GM19043 (cell line): ENCODE measurements at regions not wholly inside any gene's neighbourhood (a gene's known extent, or its start where the extent isn't known, plus 50 kb on each side); places are given as distances from the start of the nearest gene placed in this dataset.

ENCODE experiments used
- ATAC-seq: cut with Tn5 transposase; IDR thresholded peaks from one replicate; pipeline ENCODE4 v1.9.1; 2021; ENCODE audit warnings: low read depth; ENCODE audit not compliant: unreplicated experiment

DNA sequence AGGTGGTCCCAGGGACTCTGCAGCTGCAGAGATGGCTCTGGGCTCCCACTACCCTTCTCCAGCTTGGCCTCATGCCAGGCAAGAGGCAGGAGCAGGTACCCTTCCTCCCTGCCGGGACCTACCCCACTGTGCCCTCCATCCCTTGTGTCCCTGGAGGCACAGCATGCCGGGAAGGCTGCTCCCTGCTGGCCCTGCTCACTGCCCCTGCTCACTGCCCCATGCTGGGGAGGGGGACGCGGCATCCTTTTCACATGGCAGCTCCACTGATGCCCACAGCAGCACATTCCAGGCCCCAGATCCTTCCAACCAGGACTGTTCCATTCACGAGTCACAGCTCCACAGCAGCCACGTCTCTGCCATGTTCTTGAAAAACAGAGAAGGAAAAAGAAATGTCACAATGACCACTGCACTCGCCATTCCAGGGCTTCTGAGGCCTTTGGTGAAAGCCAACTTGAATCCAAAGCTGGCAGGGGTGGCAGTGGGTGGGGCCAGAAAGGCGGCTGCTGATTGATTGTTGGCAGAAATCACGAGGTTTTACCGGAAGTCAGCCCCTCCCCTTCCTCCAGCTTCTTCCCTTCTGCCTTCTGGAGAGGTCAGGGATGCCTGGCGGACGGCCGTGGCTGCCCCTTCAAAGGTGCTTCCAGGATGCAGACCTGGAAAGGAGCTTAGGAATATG lies 268.0 kb downstream of the CYP26B1 start:
- no peak for ATAC-seq

DNA sequence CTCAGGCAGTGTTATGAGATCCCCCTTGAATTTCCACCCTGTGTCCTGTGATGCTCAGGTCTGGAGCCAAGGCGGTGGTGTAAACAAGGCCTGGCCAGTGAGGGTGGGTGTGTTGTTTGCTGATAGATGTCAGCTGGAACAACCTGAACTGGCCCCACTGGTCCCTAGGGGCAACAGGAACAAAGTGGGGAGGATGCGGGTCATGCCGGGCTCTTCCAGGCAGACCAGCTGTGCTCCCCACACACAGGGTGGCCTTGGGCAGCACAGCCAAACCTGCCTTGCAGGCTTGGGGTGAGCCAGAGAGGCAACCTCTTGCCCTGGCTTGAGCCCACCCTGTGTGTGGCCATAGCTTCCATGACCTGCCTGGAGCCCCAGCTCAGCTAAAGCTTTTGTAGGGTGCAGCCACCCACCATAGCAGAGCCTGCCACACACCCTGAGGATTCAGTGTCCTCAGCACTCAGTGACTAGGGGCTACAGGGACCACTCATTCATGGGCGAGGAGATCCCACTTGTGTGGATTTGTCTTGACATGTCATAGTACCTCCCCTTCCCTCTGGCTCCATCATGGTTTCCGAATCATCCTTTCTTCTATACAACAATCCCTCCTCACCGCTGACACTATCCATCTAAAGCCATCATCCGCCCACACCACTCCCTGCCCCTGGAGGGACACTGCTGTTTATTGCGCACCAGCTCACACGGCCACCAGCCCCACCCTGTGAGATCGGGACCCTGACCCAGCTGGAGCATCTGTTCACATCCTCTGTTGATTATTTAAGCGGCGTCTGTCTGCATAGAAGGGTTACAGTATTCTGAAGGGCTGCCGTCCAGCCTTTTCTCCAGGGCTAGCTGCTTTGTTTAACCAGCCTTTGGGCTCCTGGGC lies 268.8 kb downstream of the CYP26B1 start:
- ATAC-seq = no peak

DNA sequence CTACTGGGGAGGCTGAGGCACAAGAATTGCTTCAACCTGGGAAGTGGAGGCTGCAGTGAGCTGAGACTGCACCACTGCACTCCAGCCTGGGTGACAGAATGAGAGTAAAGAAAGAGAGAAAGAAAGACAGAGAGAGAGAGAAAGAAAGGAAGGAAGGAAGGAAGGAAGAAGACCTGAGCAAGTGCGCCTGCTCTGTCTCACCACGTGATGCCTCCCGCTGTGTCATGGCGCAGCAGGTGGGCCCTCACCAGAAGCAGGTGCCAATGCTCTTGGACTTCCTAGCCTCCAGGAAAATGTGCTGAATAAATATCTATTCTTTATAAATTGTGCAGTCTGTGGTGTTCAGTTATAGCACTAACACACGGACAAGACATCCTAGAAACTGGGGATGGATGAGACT lies 270.0 kb downstream of the CYP26B1 start:
- ATAC-seq = no peak

DNA sequence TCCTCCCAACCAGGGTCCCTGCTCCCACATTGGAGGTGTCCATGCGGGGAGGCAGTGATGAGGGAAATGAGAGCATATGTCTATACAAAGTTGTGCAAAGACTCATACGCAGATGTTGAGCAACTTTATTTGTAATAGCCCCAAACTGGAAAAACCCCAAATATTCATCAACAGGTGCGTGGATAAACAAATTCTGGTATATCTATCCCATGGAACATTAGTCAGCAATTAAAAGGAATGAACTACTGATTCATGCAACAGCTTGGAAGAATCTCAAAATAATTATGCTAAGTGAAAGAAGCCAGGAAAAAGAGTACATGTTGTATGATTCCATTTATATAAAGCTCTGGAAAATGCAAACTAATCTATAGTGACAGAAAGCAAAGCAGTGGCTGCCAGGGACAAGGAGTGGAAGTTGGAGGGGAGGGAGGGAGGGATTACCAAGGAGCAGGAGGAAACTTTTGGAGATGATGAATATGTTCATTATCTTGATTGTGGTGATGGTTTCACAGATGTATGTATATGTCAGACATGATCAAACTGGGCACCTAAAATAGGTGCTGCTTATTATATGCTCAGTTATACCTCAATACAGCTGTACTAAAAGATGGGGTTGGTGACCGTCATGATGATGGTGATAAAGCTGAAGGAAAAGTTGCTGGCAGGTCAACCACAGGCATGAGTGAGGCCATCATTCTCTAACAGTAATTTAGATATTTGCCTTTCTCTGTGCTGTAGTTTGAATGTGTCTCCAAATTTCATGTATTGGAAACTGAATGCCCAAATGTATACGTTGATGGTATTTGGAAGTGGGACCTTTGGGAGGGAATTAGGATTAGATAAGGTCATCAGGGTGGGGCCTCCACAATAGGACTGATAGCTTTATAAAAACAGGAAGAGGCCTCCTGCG lies 270.9 kb downstream of the CYP26B1 start:
- no peak for ATAC-seq

DNA sequence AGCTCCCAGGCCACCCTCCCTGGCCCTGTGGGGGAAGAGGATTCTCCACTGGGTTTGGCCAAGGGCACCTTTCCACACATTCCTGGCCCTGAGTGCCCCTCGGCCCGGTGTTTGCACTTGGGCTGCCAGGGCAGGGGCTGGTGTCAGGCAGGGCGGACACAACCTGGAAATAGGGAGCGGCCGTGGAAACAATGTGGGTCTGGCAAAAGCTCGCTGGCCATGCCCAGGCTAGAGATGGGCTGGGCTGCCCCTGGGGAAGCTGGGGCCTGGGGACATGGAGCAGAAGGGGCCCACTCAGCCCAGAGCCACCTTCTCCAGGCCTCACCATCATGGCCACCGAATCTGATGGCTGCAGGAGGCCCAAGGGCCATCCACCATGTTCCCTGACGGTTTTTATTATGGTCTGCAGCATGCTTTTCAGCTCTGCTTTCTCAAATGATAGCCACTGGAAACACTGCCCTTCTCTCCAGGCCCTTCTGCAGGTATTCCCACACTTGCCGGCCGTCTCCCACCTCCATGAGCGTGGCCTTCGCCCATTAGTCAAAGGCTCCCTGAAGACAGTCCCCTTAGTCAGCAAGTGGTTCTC lies 275.1 kb downstream of the CYP26B1 start:
- ATAC-seq = no peak

DNA sequence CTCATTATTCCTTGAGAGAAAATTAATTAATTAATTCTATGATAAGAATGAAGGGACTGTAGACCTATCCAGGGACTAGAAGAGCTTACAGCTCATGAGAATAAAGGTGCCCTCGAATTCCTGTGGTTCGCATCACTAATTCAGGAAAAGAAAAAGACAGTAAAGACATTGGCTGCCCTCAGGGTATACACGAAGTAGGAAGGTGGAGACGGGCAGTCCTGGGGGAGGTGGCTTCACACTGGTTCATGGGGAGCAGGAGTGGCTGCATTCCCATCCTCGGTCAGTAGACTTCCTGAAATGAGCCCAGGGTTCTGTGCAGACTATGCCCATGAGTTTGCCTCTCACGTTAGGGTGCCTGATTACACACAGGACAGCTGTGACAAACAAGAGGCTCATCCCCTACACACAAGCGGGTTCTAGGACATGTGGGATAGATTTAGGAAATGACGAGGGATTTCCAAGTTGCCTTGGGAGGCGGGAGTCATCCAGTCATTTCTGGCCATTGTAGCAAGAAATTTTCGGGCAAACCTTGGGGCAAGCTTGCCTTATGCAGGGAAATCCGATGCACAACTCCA lies 282.2 kb downstream of the CYP26B1 start:
- no peak for ATAC-seq

DNA sequence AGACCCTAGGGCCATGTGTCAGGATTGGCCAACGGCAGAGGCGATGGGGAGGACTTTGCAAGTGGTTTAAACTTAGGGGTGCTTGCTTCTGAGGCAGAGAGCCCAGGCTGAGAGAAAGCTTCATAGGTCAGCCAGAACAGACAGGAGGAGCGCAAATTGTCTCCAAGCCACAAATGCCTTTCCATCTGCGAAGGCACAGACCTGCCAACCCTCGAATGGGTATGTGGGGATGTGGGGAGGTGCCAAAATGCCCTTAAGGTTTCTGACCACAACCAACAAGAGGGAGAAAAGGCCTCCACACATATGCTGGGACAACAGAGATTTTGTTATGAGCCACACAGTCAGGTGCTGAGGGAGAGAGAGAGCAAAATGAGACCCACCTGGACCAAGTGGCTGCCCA lies 283.6 kb downstream of the CYP26B1 start:
- ATAC-seq = no peak

DNA sequence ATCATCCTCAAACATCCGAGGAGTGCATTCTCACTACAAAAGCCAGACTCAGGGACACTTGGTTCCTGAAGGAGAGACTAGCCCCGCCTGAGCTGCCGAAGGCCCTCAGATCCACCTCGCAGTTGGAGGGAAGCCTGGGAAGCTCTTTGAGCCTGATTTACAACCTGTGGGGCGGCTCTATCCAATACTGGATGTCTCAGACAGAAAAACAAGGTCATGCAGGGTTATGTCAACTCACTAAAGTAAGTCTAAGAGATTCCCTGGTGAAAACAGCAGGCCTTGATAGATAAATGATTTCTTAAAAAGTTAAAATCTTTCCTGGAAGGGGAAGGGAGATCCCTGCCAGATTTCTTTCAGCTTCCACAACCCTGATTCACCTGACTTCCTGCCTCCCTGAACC lies 284.3 kb downstream of the CYP26B1 start:
- ATAC-seq = no peak

DNA sequence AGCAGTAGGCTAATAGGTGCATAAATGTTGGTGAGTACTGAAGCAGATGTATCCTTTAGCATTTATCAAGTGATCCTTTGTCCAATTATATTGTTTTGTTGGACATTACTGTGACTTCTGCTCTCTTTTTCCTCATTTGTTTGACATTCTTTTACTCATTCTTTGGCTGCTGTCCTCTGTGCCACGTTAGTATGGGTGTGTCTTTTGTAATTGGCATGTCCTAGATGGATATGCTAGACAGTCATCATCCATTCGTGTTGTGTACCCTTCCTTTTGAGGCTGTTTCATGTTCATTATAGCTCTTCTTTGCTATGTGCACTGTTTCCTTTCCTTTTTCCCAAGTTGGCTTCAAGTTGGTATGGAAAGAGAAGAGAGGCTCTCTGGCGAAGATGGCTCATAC lies 284.7 kb downstream of the CYP26B1 start:
- ATAC-seq = no peak

DNA sequence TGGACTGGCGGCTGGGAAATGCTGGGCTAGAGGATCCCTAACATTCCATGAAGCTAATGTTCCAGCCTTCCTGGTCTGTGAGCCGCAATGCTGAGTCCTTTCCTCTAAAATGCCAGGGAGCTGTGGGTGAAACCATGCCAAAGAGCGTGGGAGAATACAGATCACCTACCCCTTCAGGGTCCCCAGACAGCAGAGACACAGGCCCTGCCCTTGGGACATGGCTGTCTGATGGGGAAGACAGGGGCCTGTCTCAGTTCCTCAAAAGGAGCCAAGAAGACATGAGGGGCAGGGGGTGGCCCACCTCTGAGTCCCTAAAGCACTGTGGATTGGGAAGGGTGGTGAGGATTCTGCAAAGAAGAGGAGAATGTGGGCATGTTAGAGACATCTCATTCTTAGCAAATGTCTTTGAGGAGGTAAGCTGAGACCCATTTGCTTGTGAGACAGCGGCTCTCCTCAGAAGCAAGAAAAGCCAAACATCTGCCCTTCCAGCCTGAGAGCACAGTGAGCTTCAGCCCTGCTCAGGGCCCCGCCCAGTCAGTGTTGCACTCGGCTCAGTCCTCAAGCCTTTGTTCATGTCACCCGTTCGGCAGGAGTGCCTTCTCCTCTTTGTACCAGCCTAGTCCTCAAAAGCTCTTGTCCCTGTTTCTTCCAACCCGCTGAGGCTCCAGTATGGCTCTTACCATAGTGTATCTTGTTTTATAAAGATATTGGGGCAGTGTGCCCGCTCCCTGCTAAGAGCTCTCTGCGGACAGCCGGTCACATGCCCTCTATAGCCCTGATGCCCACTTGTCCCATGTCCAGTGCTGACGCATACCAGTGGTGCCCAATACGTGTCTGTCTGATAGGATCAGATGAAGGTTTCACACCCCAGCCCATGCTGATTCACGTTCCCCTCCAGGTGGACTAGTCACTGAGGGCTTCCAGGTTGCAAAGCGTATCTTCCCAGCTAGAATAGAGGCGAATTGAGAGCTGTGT lies 286.2 kb downstream of the CYP26B1 start:
- no peak for ATAC-seq

DNA sequence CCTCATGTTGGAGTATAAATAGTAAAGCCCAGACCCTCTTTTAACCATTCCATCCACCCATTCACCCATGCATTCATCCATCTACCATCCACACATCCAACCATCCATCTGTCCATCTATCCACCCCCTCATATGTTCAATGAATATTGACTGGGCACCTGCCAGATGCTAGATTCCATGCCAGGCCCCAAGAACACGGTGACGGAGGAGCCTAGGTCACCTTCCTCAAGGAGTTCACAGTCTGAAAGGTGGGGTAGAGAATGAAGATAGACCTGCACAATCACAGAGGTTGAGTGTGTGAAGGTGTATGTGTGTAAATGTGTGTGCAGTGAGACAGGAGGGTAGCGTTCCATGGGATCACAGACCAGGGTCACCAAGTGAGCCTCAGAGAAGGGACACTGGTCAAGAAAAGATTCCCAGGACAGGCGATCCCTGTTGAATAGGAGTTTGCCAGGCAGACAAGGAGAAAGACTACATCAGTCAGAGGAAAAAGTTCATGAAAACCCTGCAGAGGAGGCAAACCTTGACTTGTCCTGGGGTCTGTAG lies 287.2 kb downstream of the CYP26B1 start:
- no peak for ATAC-seq

DNA sequence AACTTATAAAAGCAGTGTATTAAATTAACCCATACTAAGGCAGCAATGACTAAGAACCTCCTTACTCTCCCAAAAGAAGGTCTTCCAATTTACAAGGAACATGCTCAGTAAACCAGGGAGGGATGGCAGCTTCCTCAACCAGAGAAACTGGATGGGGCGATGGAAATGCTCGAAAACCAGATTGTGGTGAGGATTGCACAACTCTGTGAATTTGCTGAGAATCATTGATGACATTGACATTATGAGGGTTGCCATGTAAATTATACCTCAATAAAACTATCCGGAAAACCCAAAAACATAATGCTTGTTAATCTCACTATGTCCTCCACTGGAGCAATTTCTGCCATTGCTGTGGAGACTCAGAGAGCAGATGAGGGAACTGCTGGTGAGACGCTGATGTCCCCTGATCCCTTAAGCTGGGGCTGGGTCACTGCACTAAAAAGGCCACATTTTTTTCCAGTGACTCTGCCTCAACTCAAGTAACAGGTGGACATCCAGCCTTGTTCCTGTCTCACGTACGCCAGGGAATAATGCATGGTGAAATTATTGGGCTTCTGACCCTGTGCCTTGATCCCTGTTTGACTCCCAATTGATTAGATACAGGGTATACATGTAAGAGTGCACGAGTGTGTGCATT lies 288.3 kb downstream of the CYP26B1 start:
- ATAC-seq = no peak

DNA sequence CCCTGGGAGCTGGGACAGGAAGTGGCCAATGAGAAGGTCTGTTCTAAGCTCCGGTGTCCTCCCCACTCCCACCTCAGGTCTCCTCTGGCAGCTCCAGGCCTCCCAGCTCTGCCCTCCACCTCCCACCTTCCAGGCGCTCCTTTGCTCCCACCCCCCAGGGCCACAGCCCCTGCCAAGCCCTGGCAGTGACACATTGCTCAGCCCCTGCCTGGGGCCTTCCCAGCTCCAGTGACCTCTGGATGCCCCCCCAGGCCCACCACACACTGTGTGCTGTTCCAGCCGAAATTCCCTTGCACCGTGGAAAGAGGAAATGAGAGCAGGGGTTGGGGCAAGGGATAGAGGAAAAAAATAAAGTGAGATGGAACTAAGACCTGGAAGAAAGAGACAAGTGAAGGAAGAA lies 289.6 kb downstream of the CYP26B1 start:
- ATAC-seq = no peak

DNA sequence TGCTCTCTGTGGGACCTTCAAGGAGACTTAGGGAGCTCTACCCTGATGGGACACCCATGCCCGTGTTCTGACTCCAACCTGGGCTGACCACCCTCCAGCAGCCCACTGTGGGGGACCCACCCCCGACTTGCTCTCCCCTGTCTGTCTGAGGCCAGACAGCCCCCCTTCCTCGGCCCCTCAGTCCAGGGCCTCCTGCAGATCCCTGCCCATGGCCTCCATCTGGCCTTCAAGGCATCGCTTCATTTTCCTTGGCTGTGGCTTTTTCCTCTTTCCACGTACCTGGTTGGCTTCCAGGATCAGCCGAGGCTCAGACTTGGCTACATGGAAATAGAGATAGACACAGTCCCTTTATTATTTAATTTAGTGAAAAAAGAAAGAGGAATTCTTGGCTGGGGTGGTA lies 290.0 kb downstream of the CYP26B1 start:
- ATAC-seq = no peak

DNA sequence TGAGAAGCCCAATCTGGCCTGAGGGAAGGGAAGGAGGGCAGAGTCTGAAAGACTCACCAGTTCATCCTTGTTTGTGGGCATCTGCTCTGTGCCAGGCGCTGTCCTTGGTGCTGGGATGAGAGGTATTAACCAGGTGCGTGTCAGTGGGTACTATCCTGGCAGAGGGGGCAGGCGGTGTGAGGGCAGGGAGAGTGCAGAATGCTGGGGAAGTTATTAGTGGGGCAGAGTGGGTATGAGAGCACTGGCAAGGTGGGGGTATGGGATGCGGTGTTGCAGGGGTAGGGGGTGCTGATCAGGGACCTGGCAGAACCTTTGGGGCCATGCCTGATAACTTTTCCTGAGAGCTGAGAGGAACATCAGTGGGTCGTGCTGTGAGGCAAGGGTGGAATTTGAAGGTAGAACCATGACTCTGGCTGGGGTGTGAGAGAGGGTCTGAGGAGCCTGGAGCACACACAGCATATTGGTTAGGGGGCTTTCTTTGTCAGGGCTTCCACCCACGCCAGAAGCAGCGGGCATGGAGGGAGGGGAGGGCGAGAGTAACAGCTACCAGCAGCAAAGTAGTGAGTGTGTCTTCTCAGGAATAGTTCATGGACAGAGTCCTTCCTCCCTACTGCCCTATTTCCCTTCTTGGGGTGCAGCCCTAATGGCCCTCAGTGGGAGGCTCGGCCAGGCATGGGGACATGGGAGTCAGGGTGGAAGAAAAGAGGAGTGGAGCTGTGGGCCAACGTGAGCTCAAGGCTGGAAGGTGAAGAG lies 290.7 kb downstream of the CYP26B1 start:
- ATAC-seq = no peak

DNA sequence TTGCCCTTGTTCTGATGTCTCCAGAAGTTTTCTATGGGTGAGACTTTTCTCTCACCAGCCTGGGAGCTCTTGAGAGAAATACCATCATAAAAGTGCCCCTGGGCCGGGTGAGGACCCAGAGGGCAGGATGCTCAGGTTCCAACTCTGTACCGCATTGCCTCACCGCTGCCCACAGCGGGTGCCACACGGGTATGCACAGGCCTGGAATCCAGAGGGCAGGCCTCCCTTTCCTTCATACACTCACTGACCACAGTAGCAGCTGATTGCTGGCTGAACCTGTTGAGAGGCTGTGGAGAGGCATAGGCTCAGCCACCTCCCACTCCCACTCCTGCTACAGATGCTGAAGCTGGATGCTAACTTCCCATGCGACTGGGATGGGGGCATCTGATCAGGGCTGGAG lies 293.8 kb downstream of the CYP26B1 start:
- no peak for ATAC-seq

DNA sequence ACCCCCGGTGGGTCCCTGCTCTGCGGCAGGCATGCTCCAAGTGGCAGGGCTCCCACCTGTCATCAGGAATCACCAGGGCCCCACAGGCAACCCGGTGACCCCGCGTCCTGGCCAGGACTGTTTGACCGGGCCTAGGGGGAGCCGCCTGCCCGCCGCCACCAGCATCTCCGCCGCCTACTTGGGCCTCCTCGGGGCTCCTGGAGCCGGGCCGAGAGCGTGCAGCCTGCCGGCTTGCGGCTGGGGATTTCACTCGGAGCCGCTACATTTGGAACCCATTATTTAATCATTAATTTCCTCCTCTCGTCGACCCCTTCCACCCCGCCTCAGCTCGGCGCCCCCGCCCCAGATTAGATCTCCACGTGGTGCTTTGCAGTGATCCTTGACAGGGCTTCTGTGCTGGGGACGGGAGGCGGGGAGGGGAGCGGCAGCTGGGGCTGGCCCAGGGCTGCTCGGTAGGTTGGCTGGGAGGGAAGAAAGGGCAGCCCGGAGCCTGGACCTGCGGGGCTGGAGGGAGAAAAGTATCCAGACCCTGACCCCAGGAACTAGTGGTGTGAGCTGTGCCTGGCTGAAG lies 295.4 kb downstream of the CYP26B1 start:
- ATAC-seq = no peak
